GM12875 (cell line): ENCODE measurements at regions not wholly inside any gene's neighbourhood (a gene's known extent, or its start where the extent isn't known, plus 50 kb on each side); places are given as distances from the start of the nearest gene placed in this dataset.

Experiments used
- H3K4me3 ChIP-seq: one replicate; pipeline ENCODE4 v1.5.1; 2011; ENCODE audit warnings: low read depth, low read length, control low read depth
- TF ChIP-seq, protein P1 (sequence below): IDR thresholded peaks from 2 replicates; pipeline ENCODE4 v1.5.1; 2011; ENCODE audit warnings: low read depth, mild to moderate bottlenecking, control low read depth, inconsistent platforms, low read length, moderate library complexity, borderline replicate concordance; ENCODE audit not compliant: insufficient read depth

DNA sequence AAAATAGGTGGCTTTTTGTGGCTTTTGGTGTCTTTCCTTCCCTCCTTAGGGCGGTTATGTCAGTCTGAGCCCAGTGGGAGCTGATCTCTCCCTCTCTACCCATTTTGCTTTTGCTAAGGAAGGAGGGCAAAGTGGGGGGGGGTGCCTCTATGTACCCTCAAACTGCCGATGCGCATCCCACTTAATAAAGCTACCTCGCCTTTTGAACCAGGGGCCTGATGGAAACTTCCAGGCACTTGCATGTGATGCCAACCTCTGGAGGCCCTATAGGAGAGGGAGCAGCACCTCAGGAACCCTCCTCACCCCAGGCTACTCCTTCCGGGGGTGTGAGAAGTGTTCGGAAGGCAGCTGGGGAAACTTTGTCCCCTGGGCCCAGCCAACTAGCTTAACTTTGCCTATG, 97.0 kb upstream of the HSD17B12 start:
- TF ChIP-seq, protein P1, sequence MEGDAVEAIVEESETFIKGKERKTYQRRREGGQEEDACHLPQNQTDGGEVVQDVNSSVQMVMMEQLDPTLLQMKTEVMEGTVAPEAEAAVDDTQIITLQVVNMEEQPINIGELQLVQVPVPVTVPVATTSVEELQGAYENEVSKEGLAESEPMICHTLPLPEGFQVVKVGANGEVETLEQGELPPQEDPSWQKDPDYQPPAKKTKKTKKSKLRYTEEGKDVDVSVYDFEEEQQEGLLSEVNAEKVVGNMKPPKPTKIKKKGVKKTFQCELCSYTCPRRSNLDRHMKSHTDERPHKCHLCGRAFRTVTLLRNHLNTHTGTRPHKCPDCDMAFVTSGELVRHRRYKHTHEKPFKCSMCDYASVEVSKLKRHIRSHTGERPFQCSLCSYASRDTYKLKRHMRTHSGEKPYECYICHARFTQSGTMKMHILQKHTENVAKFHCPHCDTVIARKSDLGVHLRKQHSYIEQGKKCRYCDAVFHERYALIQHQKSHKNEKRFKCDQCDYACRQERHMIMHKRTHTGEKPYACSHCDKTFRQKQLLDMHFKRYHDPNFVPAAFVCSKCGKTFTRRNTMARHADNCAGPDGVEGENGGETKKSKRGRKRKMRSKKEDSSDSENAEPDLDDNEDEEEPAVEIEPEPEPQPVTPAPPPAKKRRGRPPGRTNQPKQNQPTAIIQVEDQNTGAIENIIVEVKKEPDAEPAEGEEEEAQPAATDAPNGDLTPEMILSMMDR: no peak

DNA sequence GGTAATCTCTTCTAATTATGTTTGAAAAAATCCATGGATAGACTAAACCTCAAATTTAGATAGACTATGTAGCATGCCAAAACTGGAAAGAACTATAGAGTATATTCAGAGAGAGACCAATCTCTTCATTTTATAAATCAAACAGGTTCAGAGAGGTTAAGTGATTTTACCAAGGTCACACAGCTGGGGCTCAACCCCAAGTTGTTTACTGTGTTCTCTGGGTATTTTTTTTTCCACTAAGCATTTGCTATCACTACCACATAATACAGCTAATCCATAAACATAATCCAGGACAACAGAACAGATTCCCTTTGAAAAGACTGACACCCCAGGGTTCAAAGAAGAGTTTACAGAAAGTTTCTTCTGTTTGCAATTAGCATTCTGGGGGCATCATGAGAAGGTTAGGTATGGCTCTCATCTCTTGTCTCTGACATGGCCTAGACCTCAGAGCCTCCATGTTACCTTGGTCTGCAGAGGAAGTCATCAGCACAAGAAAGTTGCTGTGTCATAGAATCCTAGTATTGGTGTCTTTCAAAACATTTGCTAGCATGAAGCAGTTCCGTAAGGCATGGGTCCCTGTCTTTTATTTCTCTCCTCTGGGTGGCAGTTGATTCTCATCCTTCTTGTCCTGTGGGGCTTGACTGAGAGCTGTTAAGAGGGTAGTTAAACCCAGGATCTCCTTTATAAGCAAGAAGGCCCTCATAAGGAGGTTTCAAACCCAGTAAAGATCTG, 94.5 kb upstream of the HSD17B12 start:
- no peak overlapping the region for H3K4me3 ChIP-seq
- TF ChIP-seq, protein P1: no peak

More for the DNA sequence above, 97.0 kb upstream of the HSD17B12 start:
- H3K4me3 ChIP-seq: no peak overlapping the region

DNA sequence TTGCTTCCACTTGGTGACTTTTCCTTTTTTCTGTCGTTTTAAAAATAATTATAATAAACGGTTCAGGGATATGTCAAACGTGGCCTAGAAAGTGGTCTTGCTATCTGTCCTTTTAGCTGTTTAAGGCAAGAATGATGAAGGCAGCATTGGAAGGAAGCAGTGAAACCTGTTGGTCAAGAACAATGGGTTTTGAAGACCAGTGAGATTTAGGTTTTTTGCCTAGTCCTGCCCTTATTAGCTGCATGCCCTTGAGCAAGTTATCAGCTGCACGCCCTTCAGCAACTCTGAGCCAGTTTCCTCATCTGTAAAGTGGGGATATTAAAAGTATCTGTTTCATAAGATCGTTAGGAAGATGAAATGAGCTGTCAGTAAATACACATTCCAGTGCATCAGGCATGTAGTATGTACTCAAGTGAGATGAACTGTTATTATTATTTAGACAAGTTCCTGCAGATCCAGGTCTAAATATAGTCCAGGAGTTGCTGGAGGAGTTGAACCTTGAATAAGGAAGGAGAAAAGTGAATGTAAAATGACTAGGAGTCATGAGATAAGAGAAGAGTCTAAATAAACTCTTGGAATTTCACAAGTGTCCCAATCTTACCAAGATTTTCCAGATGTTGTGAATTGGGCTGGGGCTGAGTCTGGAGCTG, 90.8 kb upstream of the HSD17B12 start:
- TF ChIP-seq, protein P1: no peak
- no peak overlapping the region for H3K4me3 ChIP-seq

DNA sequence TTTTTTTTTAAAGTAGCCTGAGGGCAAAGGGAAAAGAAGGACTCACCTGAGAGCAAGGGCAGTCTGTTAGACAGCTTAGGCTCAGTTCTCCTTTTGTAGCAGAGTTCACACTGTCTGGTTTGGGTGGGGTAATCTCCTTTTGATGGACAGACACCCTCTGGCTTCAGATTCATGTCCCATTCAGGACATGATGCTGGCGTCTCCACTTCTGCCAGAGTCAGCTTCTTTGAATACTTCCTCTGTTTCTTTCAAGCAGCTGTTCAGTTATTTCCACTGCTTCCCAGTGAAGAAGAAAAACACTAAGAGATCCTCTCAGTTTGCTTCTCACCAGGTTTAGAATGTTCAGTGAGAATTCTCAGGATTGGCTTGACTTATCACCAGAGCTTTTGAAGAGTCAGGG, 79.0 kb upstream of the HSD17B12 start:
- TF ChIP-seq, protein P1: no peak
- H3K4me3 ChIP-seq: no peak overlapping the region

DNA sequence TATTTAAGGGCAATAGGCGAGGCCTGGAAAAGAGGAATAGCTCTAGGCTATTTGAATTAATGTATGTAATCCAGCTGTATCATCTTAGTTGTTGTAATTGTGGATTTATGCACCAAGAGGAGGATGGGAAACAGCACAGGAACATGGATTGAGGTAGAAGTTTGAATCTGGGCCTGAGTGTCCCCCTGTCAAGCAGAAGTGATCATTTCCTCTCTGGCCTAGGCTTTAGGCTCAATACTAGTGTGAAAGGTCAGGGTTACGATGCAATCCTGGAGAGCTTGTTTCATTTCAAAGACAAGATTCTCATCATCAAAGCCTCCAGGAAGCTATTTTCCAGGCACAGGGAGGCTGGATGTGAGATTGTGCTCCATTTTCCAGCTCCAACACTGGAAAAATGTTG, 77.9 kb upstream of the HSD17B12 start:
- TF ChIP-seq, protein P1: no peak
- H3K4me3 ChIP-seq: no peak overlapping the region

DNA sequence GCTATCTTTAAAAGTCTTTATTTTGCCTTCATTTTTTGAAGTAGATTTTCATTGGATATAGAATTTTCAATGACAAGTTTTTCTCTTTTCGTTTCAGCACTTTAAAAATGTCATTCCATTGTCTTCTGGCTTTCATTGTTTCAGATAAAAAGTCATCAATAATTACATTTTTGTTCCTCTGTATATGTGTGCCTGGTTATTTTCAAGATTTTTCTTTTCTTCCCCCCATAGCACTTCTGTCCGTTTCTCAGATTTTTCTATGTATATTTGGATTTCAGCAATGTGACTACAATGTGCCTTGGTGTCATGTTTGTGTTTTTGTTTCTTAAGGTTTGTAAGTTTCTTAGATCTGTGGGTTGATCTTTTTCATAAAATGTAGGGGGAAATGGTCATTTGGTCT, 66.3 kb upstream of the HSD17B12 start:
- TF ChIP-seq, protein P1: no peak
- no peak overlapping the region for H3K4me3 ChIP-seq
